Esophagus squamous epithelium (tissue), 4 donors: ENCODE measurements at regions not wholly inside any gene's neighbourhood (a gene's known extent, or its start where the extent isn't known, plus 50 kb on each side); places are given as distances from the start of the nearest gene placed in this dataset.

Experiments used
- CTCF ChIP-seq, 6 experiments: fragments of 450-650 bp in 4 of 6; fragments of 200-600 bp in 2 of 6; sonication (generic) in 2 of 6; IDR thresholded peaks; one replicate each; pipeline ENCODE4 v1.5.1; 2016 to 2019; ENCODE audit warnings: antibody characterized with exemption in 6 of 6, mild to moderate bottlenecking in 4 of 6, moderate library complexity in 4 of 6
- POLR2A ChIP-seq, 4 donors: fragments of 450-650 bp; IDR thresholded peaks; one replicate each; pipeline ENCODE4 v1.6.1; 2017; ENCODE audit warnings: antibody characterized with exemption in 4 of 4, mild to moderate bottlenecking in 4 of 4, moderate library complexity in 3 of 4

DNA sequence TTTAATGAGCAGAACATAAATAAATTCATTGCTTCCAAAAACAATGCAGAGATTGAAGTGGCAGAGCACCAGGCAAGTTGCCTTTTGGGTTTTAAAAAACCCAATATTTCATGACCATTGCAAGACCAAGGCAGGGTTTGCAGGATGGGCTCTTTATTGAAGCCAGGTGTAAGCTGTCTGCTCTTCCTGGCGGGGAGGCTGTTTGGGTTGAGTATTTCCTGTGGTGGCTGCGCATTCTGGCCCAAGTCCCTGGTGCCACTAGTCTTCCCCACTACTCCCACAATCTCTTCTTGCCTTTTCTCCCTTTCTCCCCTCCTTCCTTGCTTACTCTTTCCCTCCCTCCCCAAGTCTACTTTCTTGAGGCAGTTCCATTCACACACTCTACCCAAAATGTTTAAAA is 116.4 kb downstream of the AKAP11 start:
- TF ChIP-seq CTCF (IDR thresholded peaks at IDR 0.05) (no peak), POLR2A (IDR thresholded peaks at IDR 0.05) (no peak)
